T-helper 22 cell (primary cell): ENCODE measurements at regions not wholly inside any gene's neighbourhood (a gene's known extent, or its start where the extent isn't known, plus 50 kb on each side); places are given as distances from the start of the nearest gene placed in this dataset.

Experiments used
- DNase-seq: peaks from one replicate; pipeline ENCODE4 v3.0.0-alpha.2; 2020; ENCODE audit warnings: low read depth

DNA sequence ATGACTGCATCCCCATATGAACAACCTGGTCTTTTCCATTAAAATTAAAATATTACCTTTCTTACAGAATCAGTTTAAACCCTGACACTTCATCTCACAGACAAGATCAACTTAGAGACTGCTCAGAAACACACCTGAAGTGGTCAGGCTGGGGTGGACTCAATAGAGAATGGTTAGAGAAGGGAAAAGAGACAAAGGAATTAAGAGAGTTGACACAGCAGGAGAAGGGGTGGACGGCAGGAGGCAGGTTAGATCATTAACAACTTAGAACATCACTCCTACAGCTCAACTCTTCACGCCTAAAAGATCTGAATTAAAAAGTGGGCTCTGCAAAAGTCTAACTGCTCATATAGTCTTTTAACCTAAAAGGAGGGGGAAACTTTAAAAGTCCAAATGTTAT lies 157.7 kb upstream of the COL1A2 start:
- no peak for DNase-seq

DNA sequence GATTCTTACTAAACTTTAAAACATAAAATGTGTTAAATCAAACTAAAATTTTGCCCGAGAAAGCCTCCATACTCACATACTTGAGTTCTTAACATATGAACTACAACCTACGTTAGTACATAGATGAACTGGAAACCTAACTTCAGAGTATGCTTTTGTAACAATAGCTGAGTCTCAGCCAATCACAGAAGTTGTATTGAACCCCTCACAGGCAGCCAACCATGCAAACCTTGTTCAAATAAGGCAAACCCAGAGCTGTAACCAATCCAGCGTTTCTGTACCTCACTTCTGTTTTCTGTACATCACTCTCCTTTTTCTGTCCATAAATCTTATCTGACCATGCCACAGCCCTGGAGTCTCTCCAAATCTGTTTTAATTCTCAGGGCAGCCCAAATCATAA lies 157.3 kb upstream of the COL1A2 start:
- no peak for DNase-seq

DNA sequence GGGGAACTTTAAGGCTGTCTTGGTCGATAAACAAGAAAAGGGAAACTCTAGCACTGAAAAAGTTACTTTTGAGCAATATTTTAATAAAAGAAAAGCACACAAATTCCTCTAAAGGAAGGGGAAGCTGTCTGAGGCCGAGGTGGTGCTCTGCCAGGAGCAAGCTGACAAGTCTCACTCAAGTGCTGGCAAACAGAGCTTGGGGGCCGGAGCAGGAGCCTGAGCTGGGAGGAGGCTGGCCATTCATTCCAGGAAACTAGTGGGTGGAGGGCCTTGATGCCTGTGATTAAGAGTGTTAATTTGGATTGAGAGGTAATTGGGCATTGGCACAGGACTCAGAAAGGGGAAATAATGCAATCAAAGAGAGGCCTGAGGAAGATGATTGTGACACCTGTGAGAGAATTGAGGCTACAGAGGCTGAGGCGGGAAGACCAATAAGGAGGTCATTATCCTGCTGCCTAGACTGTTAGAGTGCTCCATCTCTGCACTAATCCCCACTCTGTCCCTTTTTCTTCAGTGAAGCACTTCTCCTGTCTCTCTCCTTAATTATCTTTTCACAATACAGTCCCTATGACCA lies 154.9 kb upstream of the COL1A2 start:
- no peak for DNase-seq

DNA sequence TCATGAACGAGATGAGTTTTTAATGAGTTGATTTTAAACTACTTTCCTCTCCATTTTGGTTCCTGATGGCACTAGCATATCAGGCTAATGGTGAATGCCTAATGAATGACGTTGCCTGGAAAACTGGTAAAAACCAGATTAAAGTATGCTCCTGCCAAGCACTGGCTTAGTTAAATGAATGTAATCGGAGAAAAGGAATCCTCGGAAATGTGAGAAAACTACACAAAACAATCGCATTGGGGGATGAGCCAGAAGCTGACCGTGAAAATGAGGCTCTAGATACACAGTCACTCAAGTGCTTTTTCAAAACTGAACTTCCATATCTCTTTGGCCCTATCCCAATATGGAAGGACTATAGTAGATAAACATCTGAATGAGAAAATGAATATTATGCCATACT lies 153.8 kb upstream of the COL1A2 start:
- DNase-seq = no peak

DNA sequence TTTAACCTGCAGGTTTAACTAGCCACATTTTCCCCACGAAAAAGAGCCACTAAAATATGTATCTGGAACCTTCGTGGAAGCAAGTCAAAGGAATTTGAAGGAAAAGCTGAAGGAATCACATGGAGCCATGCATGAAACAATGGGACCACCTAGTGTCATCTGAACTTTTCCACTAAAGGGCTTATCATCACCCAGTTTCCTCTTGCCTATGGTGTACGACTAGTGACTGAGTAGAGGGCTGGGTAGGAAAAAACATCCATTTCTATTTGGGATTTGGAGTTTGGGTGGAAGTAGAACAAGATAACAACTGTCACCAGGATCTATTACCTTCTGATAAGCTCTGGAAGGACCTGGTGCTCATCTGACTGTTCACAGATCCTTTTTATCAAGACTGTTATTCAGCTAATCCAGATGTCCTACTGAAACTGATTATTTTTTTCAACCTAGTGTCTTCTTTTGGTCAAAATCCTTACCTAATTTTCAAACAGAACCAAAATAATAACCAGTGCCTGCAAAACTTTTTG lies 153.2 kb upstream of the COL1A2 start:
- no peak for DNase-seq

DNA sequence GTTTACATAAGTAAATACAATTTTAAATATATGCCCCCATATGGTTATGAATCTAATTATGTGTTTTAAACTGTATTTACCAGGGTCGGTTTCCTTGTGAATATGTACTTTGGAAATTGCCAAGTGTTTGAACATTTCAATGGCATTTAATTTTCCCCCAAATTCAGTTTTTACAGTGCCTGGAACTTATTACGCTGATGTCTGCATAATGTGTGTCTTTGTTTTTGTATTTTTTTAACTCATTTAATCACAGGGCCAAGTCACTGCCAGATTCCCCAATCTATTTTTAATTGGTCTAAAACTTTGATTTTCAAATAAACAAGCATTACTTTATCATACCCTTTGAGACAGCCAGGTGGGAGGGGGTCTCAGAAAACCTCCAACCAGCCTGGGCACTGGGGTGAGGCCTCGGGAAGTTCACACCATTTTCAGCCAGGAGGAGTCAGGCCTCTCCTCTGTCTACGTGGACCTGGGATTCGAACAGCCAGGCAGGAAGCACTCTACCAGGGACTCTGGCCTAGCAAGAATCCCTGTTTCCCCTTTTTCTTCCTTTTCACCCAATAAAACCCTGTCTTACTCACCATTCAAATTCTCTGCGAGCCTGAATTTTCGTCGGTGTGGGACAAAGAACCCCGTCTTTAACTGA lies 151.5 kb upstream of the COL1A2 start:
- DNase-seq = no peak

DNA sequence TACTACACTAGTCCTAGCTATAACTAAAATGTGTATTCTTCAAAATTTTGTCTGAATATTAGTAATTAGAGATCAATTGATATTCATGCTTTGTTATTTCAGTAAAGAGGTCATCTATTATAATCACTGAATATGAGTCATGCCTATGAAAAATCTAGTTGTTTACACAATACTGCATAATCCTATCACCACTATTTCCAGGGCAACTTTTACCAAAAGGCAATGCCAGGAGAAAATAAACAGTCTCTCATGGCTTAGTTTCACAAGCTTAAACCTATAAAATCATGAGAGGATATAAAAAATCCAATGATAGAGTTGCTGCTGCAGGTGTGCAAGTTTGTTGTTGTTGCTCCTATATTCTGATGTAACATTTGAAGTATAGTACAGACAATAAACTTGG lies 149.9 kb upstream of the COL1A2 start:
- no peak for DNase-seq

DNA sequence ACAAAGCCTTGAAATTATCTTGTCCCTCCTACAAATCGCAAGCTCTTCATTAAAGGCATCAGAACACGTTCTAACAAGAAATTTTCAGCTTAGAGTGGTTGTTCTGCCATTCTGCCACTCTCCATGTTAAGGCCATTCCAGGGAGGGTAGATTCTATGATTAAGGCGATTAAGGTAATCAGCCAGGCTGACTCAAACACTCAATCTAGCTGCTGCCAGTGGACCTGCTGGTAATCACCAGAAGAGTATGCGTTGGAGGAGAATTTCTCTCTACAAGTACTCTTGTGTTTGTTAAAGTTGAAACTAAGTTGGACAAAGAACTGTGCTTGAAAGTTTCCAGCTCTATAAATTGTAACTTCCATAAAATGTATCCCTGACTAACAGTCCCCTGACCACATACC lies 149.2 kb upstream of the COL1A2 start:
- DNase-seq = no peak

DNA sequence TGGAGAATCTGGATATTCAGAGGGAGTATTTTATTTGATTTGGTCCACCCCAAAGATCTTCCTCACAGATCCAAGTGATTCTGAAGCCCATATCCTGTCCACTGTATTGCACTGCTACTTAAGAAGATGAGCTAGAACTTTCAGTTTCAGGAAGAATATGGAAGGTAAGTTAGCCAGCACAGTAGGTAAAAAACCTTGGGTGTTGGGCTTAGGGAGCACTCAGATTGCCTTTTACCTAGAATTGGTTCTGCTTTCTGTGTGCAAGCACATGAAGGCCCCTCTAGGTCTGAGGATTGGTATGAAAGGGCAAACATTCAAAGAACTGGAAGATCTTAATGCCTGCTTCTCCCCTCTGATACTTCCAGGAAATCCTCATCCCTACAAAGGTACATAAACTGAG lies 146.7 kb upstream of the COL1A2 start:
- no peak for DNase-seq

DNA sequence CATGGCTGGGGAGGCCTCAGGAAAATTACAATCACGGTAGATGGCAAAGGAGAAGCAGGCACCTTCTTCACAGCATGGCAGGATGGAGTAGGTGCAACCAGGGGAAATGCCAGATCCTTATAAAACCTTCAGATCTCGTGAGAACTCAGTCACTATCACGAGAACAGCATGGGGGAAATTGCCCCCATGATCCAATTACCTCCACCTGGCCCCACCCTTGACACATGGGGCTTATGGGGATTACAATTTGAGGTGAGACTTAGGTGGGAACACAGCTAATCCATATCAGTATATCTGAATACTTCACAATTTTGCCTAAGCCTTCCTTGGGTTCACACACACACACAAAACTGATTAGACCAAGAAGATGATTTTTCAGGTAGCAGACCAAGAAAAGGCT lies 145.1 kb upstream of the COL1A2 start:
- no peak for DNase-seq

DNA sequence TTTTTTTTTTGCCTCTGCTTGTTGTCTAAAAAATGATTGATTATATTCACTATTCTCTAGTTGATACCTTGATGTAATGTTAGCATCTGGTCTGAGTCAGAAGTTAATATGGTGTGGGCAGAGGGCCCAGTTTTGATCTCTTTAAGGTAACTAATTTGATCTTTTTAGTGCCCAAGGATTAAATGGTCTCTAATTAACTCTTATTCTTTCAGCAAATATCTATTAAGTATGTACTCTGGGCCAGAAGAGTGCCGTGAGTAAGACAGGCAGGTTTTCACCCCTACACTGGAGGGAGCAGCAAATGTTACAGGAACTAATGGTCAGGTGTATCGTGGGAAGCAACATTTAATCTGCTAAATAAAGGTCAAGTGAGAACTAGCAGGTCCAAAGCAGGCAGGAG lies 144.6 kb upstream of the COL1A2 start:
- DNase-seq = no peak

DNA sequence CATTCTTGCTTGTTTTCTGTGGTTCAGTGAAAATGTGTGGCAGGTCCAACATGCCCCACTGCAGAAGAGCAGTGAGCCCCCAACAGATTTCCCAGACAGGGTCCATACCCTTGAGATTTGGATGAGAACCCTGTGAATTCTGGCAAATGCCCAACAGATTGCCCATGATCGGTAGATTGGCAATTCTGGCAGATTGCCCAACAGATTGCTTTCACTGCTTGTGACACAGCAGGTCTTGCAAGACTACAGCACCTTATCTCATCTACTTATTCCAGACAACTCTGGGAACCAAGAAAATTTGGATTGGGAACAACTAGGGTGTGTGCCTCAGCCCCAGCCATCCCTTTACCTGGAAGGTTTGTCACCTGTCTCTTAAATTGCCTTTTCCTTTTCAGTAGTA lies 143.7 kb upstream of the COL1A2 start:
- no peak for DNase-seq

DNA sequence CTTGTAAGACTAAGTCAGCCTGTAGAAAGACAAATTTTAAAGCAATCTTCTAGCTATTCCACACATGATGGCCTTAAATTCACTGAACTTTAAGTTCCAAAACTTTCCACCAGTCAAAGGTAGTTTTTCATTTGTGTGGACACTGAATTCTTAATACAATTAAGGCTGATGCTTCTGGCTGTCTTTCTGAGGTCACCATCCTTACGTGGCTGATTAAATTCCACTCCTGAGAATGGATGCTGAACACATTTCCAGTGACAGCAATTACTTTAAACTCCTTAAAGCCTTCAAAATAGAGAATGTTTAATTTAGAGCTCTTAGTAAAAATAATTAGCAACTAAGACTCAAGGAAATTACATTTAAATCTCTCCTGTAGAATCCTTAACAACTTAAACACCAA lies 142.6 kb upstream of the COL1A2 start:
- DNase-seq = no peak

DNA sequence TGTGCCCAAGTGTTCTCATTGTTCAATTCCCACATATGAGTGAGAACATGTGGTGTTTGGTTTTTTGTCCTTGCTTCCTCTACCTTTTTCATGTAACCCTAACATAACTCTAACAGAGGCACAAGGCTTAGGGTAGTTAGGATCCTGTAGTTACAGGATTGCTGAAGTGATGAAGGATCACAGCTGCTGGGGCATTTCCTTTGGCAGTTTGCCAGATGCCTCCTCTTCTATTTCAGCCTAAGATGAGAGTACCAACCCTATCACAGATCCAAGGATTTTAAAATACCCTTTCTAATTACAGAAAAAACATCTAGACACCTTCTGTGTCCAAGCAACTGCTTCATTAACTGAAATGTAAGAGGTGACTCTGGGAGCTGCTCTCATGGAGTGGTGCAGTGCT lies 141.7 kb upstream of the COL1A2 start:
- no peak for DNase-seq

DNA sequence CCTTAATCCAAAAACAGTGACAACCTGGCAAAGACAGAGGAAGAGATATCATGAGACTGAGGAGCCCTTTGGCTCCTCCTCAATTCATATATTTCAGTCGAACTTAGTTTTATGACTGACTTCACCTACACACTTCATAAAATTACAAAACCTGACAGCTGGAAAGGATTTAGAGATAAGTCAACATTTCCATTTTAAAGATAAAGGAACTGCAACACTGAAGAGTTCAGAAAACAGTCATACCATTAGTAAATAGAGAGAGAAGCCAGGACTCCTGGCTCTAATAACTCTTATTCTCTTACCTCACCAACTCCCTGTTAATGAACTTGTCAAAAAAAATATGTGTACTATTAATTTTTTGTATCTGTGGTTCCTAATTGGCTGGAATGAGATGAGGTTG lies 141.0 kb upstream of the COL1A2 start:
- DNase-seq = no peak

DNA sequence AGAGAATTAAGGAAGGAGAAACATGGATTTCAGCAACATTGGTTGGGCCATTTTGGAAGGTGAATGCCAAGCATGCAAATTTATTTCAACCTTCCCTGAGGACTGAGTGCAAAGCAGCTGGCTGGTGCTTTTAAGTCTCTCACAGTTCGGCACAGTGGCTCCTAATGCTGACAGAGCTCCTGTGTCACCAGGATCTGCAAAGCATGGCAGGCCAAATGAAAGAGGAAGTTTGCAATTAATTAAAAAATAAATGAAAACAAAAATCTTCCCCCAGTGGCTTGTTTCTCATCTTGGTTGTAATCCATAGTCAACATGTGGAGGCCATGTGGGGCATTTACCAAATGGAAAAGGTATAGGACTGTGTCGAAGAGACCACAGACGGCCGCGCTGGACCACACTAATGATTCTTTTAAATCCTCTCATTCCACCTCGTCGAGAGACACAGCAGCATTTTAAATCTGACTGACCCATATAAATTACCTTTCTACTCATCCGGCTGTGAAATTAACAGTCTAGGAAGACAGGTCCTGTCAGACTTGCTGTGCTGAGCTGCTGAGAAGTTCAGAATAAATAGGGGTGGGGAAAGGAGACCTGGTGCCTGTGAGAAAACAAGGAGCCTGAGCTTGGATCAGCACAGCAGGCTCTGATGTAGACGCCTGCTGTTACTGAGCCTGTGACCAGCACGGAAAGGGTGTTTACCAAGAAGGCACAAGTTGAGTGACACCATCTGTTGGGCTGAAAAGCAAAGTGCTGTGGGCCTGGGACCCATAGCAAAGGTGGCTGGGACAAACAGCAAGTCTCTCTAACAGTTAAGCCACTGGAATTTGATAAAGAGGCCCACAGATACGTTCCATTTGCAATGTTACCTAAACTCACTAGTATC lies 136.0 kb upstream of the COL1A2 start:
- no peak for DNase-seq

DNA sequence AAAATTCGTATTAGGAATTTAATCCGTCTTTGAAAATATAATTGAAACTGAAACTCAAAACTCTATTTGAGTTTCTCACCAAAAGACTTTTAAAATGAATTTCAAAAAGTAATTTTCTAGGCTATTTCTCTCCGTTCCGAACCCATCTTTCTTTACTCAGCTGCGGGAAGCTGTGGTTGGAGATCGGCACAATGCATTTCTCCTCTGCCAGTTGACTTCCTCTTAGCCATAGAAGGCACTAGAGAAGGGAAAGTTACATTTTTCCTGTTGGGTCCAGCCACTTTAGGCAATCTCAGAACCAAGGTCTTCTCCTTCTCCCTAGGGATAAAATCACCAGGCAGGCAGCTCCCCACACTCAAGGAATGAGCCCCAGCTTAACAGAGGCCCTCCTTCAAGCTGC lies 133.6 kb upstream of the COL1A2 start:
- no peak for DNase-seq

DNA sequence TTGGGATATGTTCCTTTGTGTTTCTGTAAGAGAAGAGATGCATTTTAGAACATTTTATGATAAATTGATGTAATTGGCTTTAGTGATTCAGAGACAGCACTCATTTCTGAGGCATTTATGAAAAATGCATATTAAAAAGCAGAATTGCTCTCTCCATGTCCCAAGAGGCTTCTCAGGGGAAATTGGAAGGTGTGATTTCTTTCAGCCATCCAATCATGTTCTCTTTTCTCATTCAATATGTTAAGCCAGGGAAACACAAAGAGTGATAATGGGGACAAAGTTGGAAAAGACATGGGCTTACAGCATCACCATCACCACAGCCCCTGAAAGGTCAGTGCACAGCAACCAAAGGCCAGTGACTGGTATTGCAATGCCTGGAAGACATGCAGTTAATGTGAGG lies 129.9 kb upstream of the COL1A2 start:
- no peak for DNase-seq

DNA sequence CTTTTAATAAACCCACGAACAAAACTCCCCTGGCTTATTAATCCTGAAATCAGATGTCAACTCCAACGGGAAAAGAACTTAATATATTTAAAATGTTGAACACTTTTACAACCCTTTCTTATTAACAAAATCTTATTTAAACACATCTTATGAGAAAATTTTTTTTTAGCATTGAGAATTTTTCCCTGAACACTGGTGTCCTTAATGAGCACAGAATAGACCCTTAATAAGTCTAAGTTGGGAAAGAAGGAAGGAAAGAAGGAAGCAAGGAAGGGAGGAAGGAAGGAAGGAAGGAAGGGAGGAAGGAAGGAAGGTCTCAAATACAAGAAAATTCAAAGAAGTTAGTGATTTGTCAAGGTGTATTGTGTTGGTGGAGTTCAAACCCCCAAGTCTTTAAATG lies 129.2 kb upstream of the COL1A2 start:
- no peak for DNase-seq

DNA sequence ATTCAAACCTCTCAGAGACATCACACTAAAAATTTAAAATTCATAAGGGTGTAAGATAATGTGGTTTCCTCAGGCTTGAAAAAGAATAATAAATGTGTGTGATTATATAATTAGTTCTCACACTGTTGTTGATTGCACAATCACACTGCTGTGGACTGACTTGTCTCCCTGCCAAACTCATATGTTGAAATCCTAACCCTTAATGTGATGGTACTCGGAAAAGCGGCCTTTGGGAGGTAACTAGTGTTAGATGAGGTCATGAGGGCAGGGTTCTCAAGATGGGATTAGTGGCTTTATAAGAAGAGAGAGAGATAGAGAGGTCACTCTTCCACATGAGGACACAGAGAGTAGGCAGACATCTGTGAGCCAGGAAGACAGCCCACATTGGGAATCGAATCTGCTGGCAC lies 128.5 kb upstream of the COL1A2 start:
- no peak for DNase-seq

DNA sequence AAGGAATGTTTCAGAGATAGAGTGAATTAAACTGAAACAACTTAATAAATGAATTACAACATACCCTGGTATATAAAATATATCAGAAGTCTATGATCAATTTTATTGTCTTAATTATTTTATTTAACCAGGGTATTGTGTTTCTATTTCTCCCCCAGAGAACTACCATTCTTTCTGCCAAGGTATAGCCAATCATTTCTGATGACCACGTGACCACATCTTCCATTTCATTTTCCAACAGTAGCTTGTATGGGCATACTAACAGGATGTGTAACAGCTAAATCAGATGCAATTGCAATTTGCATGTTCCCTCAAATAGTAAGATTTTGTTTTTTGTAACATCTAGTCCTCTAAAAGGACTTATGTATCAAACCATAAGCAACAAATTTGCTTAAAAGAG lies 123.9 kb upstream of the COL1A2 start:
- no peak for DNase-seq

DNA sequence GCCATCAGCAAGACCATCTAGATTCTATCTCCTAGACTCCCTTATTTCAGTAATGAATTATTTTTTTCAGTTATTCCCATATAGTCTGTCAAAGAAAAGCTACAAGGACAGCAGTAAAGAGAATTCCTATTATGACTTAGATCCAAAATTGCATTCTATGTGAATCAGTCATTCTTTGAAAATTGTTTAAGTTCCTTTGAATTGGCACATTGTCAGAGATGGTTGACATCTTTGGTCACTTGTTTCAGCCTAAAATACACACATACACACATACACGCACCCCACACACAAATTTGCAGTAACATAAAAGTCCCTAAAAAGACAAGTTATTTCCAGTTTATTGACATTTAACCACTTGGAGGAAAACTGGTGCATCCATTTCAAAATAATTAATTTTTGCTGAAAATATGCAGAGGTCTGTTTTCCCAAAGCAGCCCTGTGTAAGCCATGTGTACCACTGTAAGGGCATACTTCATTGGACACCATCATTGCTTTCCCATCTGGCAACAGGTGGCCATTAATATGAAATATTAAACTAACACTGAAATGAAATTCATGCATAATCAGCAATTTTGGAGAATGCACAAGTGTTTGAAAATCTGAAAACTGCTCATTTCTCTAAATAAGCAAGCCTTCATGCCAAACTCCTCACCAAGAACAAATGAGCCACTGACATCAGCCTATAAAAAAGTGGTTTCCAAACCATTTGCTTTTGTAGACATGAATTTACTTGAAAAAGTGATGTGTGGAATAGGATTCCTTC lies 121.7 kb upstream of the COL1A2 start:
- no peak for DNase-seq

DNA sequence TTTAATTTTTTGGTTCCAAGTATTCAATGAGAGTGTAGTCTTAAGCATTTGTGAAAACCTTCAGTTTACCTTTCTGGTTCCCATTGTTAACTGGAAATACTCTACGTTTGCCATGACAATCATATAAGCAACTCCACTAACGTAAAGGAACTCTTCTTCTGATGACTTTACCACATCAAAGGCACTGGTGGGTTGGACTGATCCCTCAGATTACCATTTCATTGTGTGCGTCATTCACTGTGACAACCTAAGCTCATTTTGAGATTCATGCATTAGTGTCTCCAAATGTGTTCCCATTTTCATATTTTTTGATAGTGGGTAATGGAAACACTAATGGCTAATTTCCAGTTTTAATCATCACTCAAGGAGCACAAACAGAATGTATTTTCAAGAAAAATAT lies 119.9 kb upstream of the COL1A2 start:
- no peak for DNase-seq
